IMR-90 (cell line): ENCODE measurements at regions not wholly inside any gene's neighbourhood (a gene's known extent, or its start where the extent isn't known, plus 50 kb on each side); places are given as distances from the start of the nearest gene placed in this dataset.

Experiments used
- BHLHE40 ChIP-seq: fragments of 150-350 bp; IDR thresholded peaks from 2 replicates; pipeline ENCODE4 v1.6.1; 2016; ENCODE audit warnings: mild to moderate bottlenecking, low read depth, low read length
- CTCF ChIP-seq: conservative IDR thresholded peaks from 2 replicates; pipeline ENCODE4 v1.5.1; 2012; ENCODE audit warnings: mild to moderate bottlenecking, low read depth, low read length, improper control_type of control experiment
- FOS ChIP-seq: fragments of 150-350 bp; IDR thresholded peaks from 2 replicates; pipeline ENCODE4 v1.6.1; 2016; ENCODE audit warnings: low read depth, low read length
- MAZ ChIP-seq: IDR thresholded peaks from 2 replicates; pipeline ENCODE4 v1.6.1; 2012; ENCODE audit warnings: low read depth, mild to moderate bottlenecking, low read length, improper control_type of control experiment, moderate library complexity, borderline replicate concordance
- MXI1 ChIP-seq: IDR thresholded peaks from 2 replicates; pipeline ENCODE4 v1.6.1; 2012; ENCODE audit warnings: low read depth, mild to moderate bottlenecking, low read length, moderate library complexity, borderline replicate concordance
- NFE2L2 ChIP-seq: fragments of 150-350 bp; IDR thresholded peaks from 2 replicates; pipeline ENCODE4 v1.6.1; 2016; ENCODE audit warnings: low read depth, mild to moderate bottlenecking, low read length
- POLR2A ChIP-seq: IDR thresholded peaks from 2 replicates; pipeline ENCODE4 v1.6.1; 2012; ENCODE audit warnings: mild to moderate bottlenecking, low read depth, low read length
- RAD21 ChIP-seq: IDR thresholded peaks from 2 replicates; pipeline ENCODE4 v1.6.1; 2012; ENCODE audit warnings: low read length, improper control_type of control experiment
- RFX5 ChIP-seq: IDR thresholded peaks from 2 replicates; pipeline ENCODE4 v1.8.0; 2012; ENCODE audit warnings: low read depth, mild to moderate bottlenecking, low read length, moderate library complexity
- SMC3 ChIP-seq: fragments of 150-350 bp; IDR thresholded peaks from 2 replicates; pipeline ENCODE4 v1.6.1; 2016; ENCODE audit warnings: low read depth, mild to moderate bottlenecking, antibody characterized with exemption, low read length, moderate library complexity
- USF2 ChIP-seq: fragments of 150-350 bp; IDR thresholded peaks from 2 replicates; pipeline ENCODE4 v1.6.1; 2017; ENCODE audit warnings: mild to moderate bottlenecking, antibody characterized with exemption, low read length, low read depth
- TF ChIP-seq, protein P1 (sequence below): fragments of 150-350 bp; IDR thresholded peaks from 2 replicates; pipeline ENCODE4 v1.6.1; 2016; ENCODE audit warnings: low read depth, mild to moderate bottlenecking, low read length, moderate library complexity, borderline replicate concordance

DNA sequence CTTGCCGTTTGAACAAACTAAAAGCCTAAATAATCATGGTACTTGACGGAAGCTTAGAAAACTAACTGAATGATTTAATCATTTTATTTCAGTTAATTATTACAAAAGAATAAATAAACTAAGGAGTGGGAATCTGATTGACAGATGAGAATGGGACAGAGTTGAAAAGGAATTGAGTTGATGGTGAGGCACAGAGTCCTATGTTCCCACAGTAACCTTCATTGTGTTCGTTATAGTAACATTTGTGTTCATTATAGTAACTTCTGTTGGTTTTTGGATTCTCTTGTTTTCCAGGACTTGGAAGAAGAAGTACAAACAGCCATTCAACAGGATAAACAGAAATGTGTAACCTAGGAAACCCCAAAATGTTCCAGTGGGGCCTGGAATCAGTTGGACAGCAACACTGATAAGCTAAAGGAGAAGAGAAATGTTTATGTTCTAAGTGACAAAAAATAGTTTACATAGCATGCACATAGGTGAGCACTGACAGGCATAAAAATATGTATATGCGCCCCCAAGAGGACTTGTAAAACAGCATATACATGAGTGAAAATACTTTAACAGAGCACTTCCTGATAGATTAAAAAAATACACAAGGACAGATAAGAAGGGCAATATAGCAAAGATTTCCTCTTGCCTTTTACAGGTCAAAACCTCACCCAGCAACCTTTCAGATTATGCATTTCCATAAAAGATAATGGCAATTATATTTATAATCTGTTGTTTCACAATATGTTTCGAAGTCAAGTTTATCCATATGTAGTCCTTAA is 218.6 kb upstream of the HTR2C start:
- TF ChIP-seq SMC3 = no peak
- TF ChIP-seq, protein P1, sequence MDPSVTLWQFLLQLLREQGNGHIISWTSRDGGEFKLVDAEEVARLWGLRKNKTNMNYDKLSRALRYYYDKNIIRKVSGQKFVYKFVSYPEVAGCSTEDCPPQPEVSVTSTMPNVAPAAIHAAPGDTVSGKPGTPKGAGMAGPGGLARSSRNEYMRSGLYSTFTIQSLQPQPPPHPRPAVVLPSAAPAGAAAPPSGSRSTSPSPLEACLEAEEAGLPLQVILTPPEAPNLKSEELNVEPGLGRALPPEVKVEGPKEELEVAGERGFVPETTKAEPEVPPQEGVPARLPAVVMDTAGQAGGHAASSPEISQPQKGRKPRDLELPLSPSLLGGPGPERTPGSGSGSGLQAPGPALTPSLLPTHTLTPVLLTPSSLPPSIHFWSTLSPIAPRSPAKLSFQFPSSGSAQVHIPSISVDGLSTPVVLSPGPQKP = no peak
- no peak for TF ChIP-seq POLR2A
- TF ChIP-seq MXI1 = no peak
- no peak for TF ChIP-seq CTCF
- TF ChIP-seq USF2 = no peak
- no peak for TF ChIP-seq MAZ
- TF ChIP-seq FOS = no peak
- no peak for TF ChIP-seq BHLHE40
- TF ChIP-seq RFX5 = no peak
- TF ChIP-seq RAD21 = no peak
- TF ChIP-seq NFE2L2 = no peak
